ENCODE measurements at regions not wholly inside any gene's neighbourhood (a gene's known extent, or its start where the extent isn't known, plus 50 kb on each side); places are given as distances from the start of the nearest gene placed in this dataset.

DNA sequence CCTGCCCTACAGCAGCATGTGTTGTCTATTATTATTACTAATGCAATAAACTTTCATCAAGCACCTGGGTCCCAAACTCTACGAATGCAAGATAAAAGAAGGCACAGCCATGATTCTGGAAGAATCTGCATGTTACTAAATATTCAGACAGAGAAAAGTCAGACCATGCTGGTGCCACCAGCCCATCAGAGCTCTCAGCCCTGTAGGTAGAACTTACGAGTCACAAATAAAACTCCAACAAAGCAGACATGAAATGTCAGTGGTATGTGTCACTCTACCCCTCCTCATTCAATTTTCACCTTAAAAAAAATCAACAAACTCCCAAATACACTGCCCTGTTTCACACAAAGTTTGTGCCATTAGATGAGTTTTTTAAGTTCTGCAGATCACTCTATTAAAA, 62.4 kb upstream of the TIAM1 start:
- DNase-seq: no peak

- DNase-seq: no peak
Observed at GRCh38 chr21:31405604-31406003, 61.5 kb upstream of the TIAM1 start.

DNA sequence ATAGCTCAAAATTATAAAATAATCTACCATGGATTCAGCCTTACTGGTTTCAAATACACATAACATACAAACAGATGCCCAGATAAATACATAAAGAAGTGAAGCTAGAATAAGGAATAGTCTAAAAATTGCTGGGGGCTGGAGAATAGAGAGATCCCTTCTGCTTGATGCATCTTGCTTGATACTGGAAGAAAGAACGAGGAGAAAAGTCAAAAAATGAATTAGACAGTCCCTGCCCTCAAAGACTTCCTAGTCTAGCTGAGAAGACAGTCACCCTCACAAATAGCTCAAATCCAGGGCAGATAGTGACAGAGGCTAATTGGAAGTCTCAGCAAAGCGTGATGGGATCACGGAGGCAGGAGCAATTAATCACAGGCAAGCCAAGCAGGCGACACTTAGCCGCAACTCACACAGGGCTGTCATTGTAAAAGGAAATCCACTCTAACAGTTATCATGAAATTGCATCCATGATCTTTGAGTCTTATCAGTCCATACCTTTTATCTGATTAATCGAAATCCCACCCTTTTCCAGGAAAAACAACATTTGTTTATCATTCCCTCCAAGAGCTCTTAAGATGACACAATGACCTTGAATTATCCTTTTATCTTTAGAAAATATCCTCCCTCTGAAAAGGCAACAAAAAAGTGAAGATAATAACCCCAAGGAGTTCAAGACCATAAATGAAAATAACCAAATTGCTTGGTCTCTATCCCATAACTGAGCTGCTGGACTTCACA, 59.7 kb upstream of the TIAM1 start:
- DNase-seq: no peak

DNA sequence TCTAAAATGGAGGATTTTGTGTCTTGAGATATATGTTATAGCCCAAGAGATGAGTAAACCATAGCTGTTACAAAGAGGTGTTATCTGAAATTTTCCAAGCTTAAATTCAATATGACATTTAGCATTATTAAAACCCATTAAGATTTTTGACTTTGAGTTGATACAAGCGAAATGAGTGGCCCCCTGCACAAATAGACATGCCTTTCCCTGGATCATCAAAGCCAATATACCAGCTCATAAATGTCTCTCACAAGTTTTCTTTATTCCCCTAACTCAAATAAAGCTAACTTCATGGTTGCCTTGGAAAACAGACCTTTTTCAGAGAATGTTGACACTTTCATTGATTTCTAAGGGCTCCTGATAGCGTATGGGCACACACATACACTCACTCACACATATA, 55.5 kb upstream of the TIAM1 start:
- DNase-seq: no peak

DNA sequence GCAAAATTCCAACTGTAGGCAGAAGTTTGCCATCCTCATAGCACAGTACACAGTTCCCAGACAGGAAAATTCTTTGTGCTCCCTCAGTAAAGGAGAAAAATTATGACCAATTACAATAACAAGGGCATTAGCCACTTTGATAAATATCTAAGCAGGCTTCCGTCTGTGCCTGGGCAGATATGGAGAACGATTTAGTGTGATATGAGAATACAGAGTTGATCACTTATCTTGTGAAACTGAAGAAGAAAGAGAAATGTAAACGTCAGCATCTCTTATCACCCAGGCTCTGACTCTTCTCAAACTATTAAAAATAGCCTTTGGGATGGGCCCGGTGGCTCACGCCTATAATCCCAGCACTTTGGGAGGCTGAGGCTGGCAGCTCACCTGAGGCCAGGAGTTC, 54.5 kb upstream of the TIAM1 start:
- no peak for DNase-seq

DNA sequence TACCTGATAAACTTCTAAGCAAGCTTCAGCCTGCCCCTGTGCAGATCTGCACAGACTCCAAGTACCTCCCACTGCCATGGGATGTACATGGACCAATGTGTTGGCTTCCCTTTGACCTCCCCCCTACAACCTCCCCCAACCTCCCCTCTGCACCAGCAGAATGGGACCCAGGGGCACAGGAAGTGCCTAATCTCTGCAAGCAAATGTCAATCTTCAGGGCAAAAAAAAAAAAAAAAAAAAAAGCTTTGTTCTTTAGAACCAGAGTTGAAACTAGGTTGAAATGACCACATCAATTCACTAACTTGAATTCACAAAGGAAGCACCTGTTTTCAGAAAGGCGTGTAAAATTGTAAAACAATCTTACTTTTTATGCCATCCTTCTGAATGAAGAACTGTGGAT, 53.9 kb upstream of the TIAM1 start:
- no peak for DNase-seq

DNA sequence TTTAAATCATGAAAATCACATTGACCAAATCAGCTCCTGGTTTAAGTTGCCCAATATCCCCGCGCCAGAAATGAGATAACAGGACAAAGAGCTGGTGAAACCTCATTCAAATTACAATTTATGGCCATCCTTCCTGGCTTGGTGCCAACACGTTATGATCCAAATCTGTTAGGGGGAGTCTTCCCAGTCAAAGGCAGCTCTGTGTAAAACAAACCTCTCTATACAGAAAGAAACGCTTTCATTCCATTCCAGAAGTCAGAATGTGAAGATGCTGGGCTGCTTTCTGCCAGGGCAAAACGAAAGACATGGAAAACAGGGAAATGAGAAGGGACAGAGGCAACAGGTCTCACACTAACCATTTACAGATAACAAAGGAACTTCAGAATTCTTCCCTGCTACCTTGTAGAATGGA, 53.5 kb upstream of the TIAM1 start:
- DNase-seq: no peak

GRCh38 chr21:31397030-31397429, 53.0 kb upstream of the TIAM1 start:
- no peak for DNase-seq

GRCh38 chr21:31396399-31396798, 52.3 kb upstream of the TIAM1 start:
- no peak for DNase-seq

- no peak for DNase-seq
Observed at GRCh38 chr21:31395791-31396190, 51.7 kb upstream of the TIAM1 start.

GRCh38 chr21:31395268-31395667, 51.2 kb upstream of the TIAM1 start:
- no peak for DNase-seq

GRCh38 chr21:31394309-31394708, 50.2 kb upstream of the TIAM1 start:
- DNase-seq: no peak
